ENCODE measurements at regions not wholly inside any gene's neighbourhood (a gene's known extent, or its start where the extent isn't known, plus 50 kb on each side); places are given as distances from the start of the nearest gene placed in this dataset.

DNA sequence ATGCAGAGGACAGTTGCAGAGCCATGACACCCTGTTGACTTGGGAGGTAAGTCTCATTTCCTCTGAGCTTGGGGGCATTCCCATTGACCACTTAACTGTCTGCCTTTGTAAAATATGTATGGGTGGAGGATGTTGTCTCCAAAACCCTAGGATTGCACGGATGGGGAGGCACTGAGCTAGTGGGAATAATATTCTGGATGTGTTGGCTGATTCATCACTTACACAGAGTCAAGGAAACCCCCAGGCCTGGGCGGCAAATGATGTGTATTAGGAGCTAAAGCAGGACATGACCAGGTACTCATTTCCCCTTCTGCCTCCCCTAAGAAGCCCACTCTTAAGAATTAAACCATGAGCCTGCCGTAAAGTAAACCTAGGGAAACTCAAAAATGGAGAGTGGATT is 319.4 kb downstream of the VRK1 start:
- TF ChIP-seq ZNF585B (tag by site-specific recombination; IDR thresholded peaks at IDR 0.05): no peak
- no peak for TF ChIP-seq ZNF610 (tag by site-specific recombination; IDR thresholded peaks at IDR 0.05; ENCODE audit: borderline replicate concordance)
- no peak for TF ChIP-seq ZNF184 (tag by site-specific recombination; IDR thresholded peaks at IDR 0.05)
- no peak for TF ChIP-seq ZBTB21 (tag by site-specific recombination; IDR thresholded peaks at IDR 0.05)
- no peak for TF ChIP-seq CTCF (tag by site-specific recombination; IDR thresholded peaks at IDR 0.05)
- no peak for TF ChIP-seq ZBTB26 (tag by site-specific recombination; optimal IDR thresholded peaks at IDR 0.05)
- TF ChIP-seq ZBTB7A (tag by site-specific recombination; IDR thresholded peaks at IDR 0.05; ENCODE audit: low read depth): no peak
